ENCODE measurements at regions not wholly inside any gene's neighbourhood (a gene's known extent, or its start where the extent isn't known, plus 50 kb on each side); places are given as distances from the start of the nearest gene placed in this dataset.
"Not testable (repeated sequence)": the region's sequence is repeated elsewhere in the genome, so short reads cannot be mapped to it uniquely, and the experiment has no call there.

GRCh38 chr5:74971947-74972460 lies 80.4 kb downstream of the GCNT4 start:
- no peak for TF ChIP-seq CTCF (conservative IDR thresholded peaks at IDR 0.05)
- TF ChIP-seq ZFX (IDR thresholded peaks at IDR 0.05) = no peak
- H3K27ac ChIP-seq = no peak overlapping the region

- not testable (repeated sequence) for H3K27ac ChIP-seq
Measured at GRCh38 chr5:74970891-74971290, 81.5 kb downstream of the GCNT4 start.

GRCh38 chr5:74969726-74970125 lies 82.6 kb downstream of the GCNT4 start:
- no peak overlapping the region for H3K27ac ChIP-seq
- TF ChIP-seq CTCF (conservative IDR thresholded peaks at IDR 0.05) (no peak), ZFX (IDR thresholded peaks at IDR 0.05) (no peak)

- TF ChIP-seq ZFX (IDR thresholded peaks at IDR 0.05) = no peak
- TF ChIP-seq CTCF (conservative IDR thresholded peaks at IDR 0.05) = no peak
- H3K27ac ChIP-seq = no peak overlapping the region; the same call in 1 of the 2 replicates
Measured at GRCh38 chr5:74966141-74967026, 86.0 kb downstream of the GCNT4 start.

- no peak overlapping the region for H3K27ac ChIP-seq
- TF ChIP-seq CTCF (conservative IDR thresholded peaks at IDR 0.05) = no peak
- TF ChIP-seq ZFX (IDR thresholded peaks at IDR 0.05) = no peak
Measured at GRCh38 chr5:74963407-74963806, 89.0 kb downstream of the GCNT4 start.

GRCh38 chr5:74957906-74958305 lies 91.7 kb upstream of the FAM169A start:
- TF ChIP-seq CTCF (conservative IDR thresholded peaks at IDR 0.05) (no peak), ZFX (IDR thresholded peaks at IDR 0.05) (no peak)
- H3K27ac ChIP-seq = no peak overlapping the region

- no peak for TF ChIP-seq ZFX (IDR thresholded peaks at IDR 0.05)
- no peak for TF ChIP-seq CTCF (conservative IDR thresholded peaks at IDR 0.05)
- H3K27ac ChIP-seq = no peak overlapping the region
Measured at GRCh38 chr5:74957029-74957784, 91.0 kb upstream of the FAM169A start.
